Mesenchymal stem cell (in vitro differentiated cells and primary cell): ENCODE measurements at regions not wholly inside any gene's neighbourhood (a gene's known extent, or its start where the extent isn't known, plus 50 kb on each side); places are given as distances from the start of the nearest gene placed in this dataset.

Experiments used
- DNase-seq: peaks from one replicate; pipeline ENCODE4 v3.0.0-alpha.2; 2013
- H2AFZ ChIP-seq: one replicate; pipeline ENCODE4 v1.6.1; 2013; ENCODE audit warnings: low read depth, mild to moderate bottlenecking, control low read depth, inconsistent platforms, low read length, moderate library complexity
- H2AK5ac ChIP-seq: 2 replicates; pipeline ENCODE4 v1.6.1; 2013; ENCODE audit warnings: low read length, moderate library complexity, mild to moderate bottlenecking, inconsistent platforms; ENCODE audit not compliant: severe bottlenecking
- H2BK120ac ChIP-seq: one replicate; pipeline ENCODE4 v1.6.1; 2013; ENCODE audit warnings: low read depth, mild to moderate bottlenecking, inconsistent platforms, low read length, moderate library complexity
- H2BK12ac ChIP-seq, 2 experiments: one replicate each; pipeline ENCODE4 v1.6.1; 2013; ENCODE audit warnings: inconsistent platforms in 2 of 2, low read length in 2 of 2, mild to moderate bottlenecking in 2 of 2, moderate library complexity in 2 of 2, control low read depth in 1 of 2
- H2BK15ac ChIP-seq: one replicate; pipeline ENCODE4 v1.6.1; 2013; ENCODE audit warnings: mild to moderate bottlenecking, low read depth, inconsistent platforms; ENCODE audit not compliant: poor library complexity, severe bottlenecking
- H2BK5ac ChIP-seq: 2 replicates; pipeline ENCODE4 v1.6.1; 2013; ENCODE audit warnings: low read depth, mild to moderate bottlenecking, low read length, control low read depth, inconsistent platforms; ENCODE audit not compliant: poor library complexity, severe bottlenecking
- H3K14ac ChIP-seq, 2 experiments: one replicate each; pipeline ENCODE4 v1.6.1; 2013; ENCODE audit warnings: inconsistent platforms in 2 of 2, low read length in 2 of 2, control low read depth in 1 of 2, mild to moderate bottlenecking in 1 of 2, moderate library complexity in 1 of 2
- H3K18ac ChIP-seq, 2 experiments: one replicate each; pipeline ENCODE4 v1.6.1; 2013; ENCODE audit warnings: inconsistent platforms in 2 of 2, low read length in 2 of 2, control low read depth in 1 of 2, low read depth in 1 of 2, mild to moderate bottlenecking in 1 of 2
- H3K23ac ChIP-seq, 2 experiments: one replicate each; pipeline ENCODE4 v1.6.1; 2013; ENCODE audit warnings: inconsistent platforms in 2 of 2, low read length in 2 of 2, mild to moderate bottlenecking in 2 of 2, moderate library complexity in 2 of 2, control low read depth in 1 of 2
- H3K27ac ChIP-seq: 2 replicates; pipeline ENCODE4 v1.5.1; 2013; ENCODE audit warnings: mild to moderate bottlenecking, moderate library complexity, low read length, control low read depth, inconsistent platforms; ENCODE audit not compliant: poor library complexity, severe bottlenecking
- H3K27me3 ChIP-seq, 2 experiments: 2 replicates each; pipeline versions ENCODE4 v1.6.1 to v1.7.0; 2013; ENCODE audit warnings: low read length in 2 of 2, mild to moderate bottlenecking in 2 of 2, moderate library complexity in 2 of 2, control low read depth in 1 of 2, inconsistent platforms in 1 of 2; ENCODE audit not compliant: control insufficient read depth in 1 of 2, insufficient read depth in 1 of 2
- H3K36me3 ChIP-seq, 2 experiments: 2 replicates each; pipeline versions ENCODE4 v1.6.1 to v1.7.0; 2013; ENCODE audit warnings: low read length in 2 of 2, control low read depth in 1 of 2, inconsistent platforms in 1 of 2, low read depth in 1 of 2, mild to moderate bottlenecking in 1 of 2; ENCODE audit not compliant: insufficient read depth in 2 of 2, control insufficient read depth in 1 of 2
- H3K4ac ChIP-seq, 2 experiments: one replicate each; pipeline ENCODE4 v1.6.1; 2013; ENCODE audit warnings: inconsistent platforms in 2 of 2, low read length in 2 of 2, mild to moderate bottlenecking in 2 of 2, moderate library complexity in 2 of 2, control low read depth in 1 of 2, low read depth in 1 of 2
- H3K4me1 ChIP-seq: 2 replicates; pipeline ENCODE4 v1.6.1; 2013; ENCODE audit warnings: low read depth, low read length, control low read depth; ENCODE audit not compliant: control insufficient read depth, insufficient read depth
- H3K4me2 ChIP-seq: 2 replicates; pipeline ENCODE4 v1.6.1; 2013; ENCODE audit warnings: low read length, mild to moderate bottlenecking, inconsistent platforms; ENCODE audit not compliant: poor library complexity, severe bottlenecking
- H3K4me3 ChIP-seq, 2 experiments: 2 replicates each; pipeline versions ENCODE4 v1.5.1 to v1.7.0; 2013; ENCODE audit warnings: low read length in 2 of 2, mild to moderate bottlenecking in 2 of 2, control low read depth in 1 of 2, low read depth in 1 of 2; ENCODE audit not compliant: insufficient read depth in 1 of 2
- H3K79me1 ChIP-seq: replicated peaks from 2 replicates; pipeline ENCODE4 v1.6.1; 2013; ENCODE audit warnings: mild to moderate bottlenecking, control low read depth, low read length, inconsistent platforms; ENCODE audit not compliant: poor library complexity, severe bottlenecking
- H3K9ac ChIP-seq: 2 replicates; pipeline ENCODE4 v1.7.0; 2013; ENCODE audit warnings: mild to moderate bottlenecking, low read length, moderate library complexity
- H3K9me3 ChIP-seq: 2 replicates; pipeline ENCODE4 v1.7.0; 2013; ENCODE audit warnings: mild to moderate bottlenecking, low read length; ENCODE audit not compliant: control insufficient read depth
- H4K8ac ChIP-seq: one replicate; pipeline ENCODE4 v1.6.1; 2013; ENCODE audit warnings: inconsistent platforms, mild to moderate bottlenecking, low read length, moderate library complexity
- H4K91ac ChIP-seq: one replicate; pipeline ENCODE4 v1.6.1; 2013; ENCODE audit warnings: mild to moderate bottlenecking, low read length, inconsistent platforms
- WGBS: methylation state at CpG from one replicate; pipeline ENCODE4 v1.1.7; 2013; ENCODE audit warnings: mixed read lengths; 5-methylcytosine and 5-hydroxymethylcytosine counted together

DNA sequence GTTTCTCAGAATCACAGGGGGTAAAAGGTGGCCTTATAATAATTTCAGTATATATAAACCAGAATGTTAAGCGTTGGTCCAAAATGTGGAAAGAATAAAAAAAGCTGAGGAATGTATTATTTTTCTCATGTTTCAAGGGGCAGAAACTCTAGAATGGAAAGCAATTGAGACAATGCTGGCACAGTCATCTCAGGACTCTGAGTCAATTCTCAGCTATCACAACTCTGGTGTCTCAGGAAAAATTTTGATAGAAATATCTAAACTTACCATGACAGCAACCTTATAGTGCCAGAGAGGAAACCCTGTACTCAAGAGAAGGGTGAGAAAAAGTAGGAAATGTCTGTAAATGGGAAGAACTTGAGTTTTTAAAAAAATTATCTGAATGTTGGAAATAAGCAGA is 1189.4 kb upstream of the NUDT12 start:
- no peaks in the 10 kb centered on the region for H3K9me3 ChIP-seq
- WGBS: 100% methylated on average over 1 of the region's 1 CpG

DNA sequence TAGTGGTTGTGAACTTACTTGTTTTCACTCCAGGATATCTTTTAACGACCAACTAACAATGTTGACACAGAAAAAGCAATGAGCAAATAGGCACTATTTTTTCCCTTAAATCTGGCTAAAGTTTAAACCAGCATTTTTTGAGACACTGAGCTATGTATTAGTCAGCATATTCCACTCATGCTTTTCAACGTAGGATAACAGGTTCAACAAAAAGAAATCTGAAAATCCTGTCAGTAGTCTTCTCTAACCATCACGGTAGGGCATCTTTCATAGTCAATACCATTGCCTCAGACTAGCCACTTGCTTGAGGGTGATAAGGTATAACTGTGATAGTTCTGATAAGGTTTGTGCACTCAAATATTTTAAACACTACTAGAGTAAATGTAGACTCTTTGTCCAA is 1177.3 kb upstream of the NUDT12 start:
- Histone ChIP-seq H3K4me3 (no peak overlapping the region), H3K27me3 (no peaks in the 10 kb centered on the region), H2AFZ (no peak overlapping the region), H3K14ac (no peak overlapping the region), H3K9ac (no peak overlapping the region), H2BK12ac (no peak overlapping the region), H2BK120ac (no peak overlapping the region), H2BK15ac (no peak overlapping the region), H3K4ac (no peak overlapping the region), H3K36me3 (no peaks in the 10 kb centered on the region), H4K8ac (no peak overlapping the region), H3K23ac (no peak overlapping the region), H4K91ac (no peak overlapping the region), H2AK5ac (no peak overlapping the region), H3K79me1 (no peaks in the 10 kb centered on the region), H3K18ac (no peak overlapping the region), H3K4me1 (no peaks in the 10 kb centered on the region), H3K9me3 (peaks cover 12% of the 10 kb centered on the region), H2BK5ac (no peak overlapping the region), H3K27ac (no peak overlapping the region), H3K4me2 (no peak overlapping the region)
- WGBS: 79% methylated on average over 1 of the region's 3 CpGs
- no peak for DNase-seq

More for the DNA sequence above, 1189.4 kb upstream of the NUDT12 start:
- H3K27ac ChIP-seq: no peak overlapping the region
- no peaks in the 10 kb centered on the region for H3K79me1 ChIP-seq
- no peak overlapping the region for H3K9ac ChIP-seq
- H3K18ac ChIP-seq: no peak overlapping the region
- H3K27me3 ChIP-seq: no peaks in the 10 kb centered on the region
- no peak overlapping the region for H4K8ac ChIP-seq
- no peak for DNase-seq
- no peak overlapping the region for H2AK5ac ChIP-seq
- H3K14ac ChIP-seq: no peak overlapping the region
- H2AFZ ChIP-seq: no peak overlapping the region
- no peak overlapping the region for H2BK5ac ChIP-seq
- H3K4me2 ChIP-seq: no peak overlapping the region
- no peak overlapping the region for H2BK12ac ChIP-seq
- H4K91ac ChIP-seq: no peak overlapping the region
- no peak overlapping the region for H3K4me3 ChIP-seq
- no peaks in the 10 kb centered on the region for H3K36me3 ChIP-seq
- H3K4me1 ChIP-seq: no peaks in the 10 kb centered on the region
- no peak overlapping the region for H3K23ac ChIP-seq
- no peak overlapping the region for H2BK15ac ChIP-seq
- H3K4ac ChIP-seq: no peak overlapping the region
- no peak overlapping the region for H2BK120ac ChIP-seq

DNA sequence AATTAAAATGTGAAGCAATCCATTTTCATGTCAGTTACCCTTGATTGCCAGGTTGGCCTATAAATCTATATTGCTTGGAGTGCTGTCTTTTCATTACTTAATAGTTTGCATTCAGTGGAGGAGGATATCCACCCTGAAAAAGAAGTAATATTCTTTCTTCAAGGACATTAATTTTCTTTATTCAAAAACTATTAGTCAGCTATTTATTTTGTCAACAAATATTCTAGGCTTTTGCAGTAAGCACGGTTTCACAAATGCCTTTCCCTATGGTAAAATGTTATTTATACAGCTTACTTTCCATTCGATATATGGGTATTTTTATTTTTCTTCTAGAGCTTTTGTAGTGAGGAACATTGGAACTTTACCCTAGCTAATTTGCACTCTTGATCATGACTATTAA is 1176.9 kb upstream of the NUDT12 start:
- no CpG with 5 or more reads among the region's 2 CpGs for WGBS
- DNase-seq: no peak
- Histone ChIP-seq H4K8ac (no peak overlapping the region), H3K14ac (no peak overlapping the region), H2BK5ac (no peak overlapping the region), H3K23ac (no peak overlapping the region), H2BK12ac (no peak overlapping the region), H2BK120ac (no peak overlapping the region), H3K9ac (no peak overlapping the region), H3K18ac (no peak overlapping the region), H4K91ac (no peak overlapping the region), H3K4me2 (no peak overlapping the region), H3K9me3 (peaks cover 8% of the 10 kb centered on the region), H2BK15ac (no peak overlapping the region), H3K27me3 (no peaks in the 10 kb centered on the region), H3K27ac (no peak overlapping the region), H2AFZ (no peak overlapping the region), H3K4ac (no peak overlapping the region), H2AK5ac (no peak overlapping the region), H3K36me3 (no peaks in the 10 kb centered on the region), H3K4me1 (no peaks in the 10 kb centered on the region), H3K79me1 (no peaks in the 10 kb centered on the region), H3K4me3 (no peak overlapping the region)

DNA sequence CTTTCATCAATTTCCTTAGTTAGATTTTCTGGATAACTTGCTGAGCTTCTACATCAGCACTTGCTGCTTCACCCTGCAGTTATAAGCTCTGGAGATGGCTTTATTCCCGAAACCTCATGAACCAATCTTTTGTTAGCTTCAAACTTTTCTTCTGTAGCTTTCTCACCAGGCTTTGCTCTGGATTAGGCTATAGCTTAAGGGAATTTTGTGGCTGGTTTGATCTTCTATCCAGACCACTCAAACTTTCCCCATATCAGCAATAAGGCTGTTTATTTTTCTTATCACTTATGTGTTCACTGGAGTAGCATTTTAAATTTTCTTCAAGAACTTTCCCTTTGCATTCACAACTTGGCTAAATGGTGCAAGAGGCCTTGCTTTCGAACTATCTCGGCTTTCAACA is 1173.5 kb upstream of the NUDT12 start:
- Histone ChIP-seq H2AFZ (no peak overlapping the region), H3K36me3 (no peaks in the 10 kb centered on the region), H3K79me1 (no peaks in the 10 kb centered on the region), H3K9ac (no peak overlapping the region), H3K4ac (no peak overlapping the region), H2BK12ac (no peak overlapping the region), H3K4me3 (no peak overlapping the region), H3K4me2 (no peak overlapping the region), H3K9me3 (no peaks in the 10 kb centered on the region), H4K8ac (no peak overlapping the region), H4K91ac (no peak overlapping the region), H3K27me3 (no peaks in the 10 kb centered on the region), H3K27ac (no peak overlapping the region), H3K23ac (no peak overlapping the region), H2AK5ac (no peak overlapping the region), H2BK15ac (no peak overlapping the region), H3K4me1 (no peaks in the 10 kb centered on the region), H2BK120ac (no peak overlapping the region), H2BK5ac (no peak overlapping the region), H3K18ac (no peak overlapping the region), H3K14ac (no peak overlapping the region)
- WGBS: no CpG with 5 or more reads among the region's 3 CpGs
- DNase-seq: no peak
